Vagina (tissue), 2 donors: ENCODE measurements at regions not wholly inside any gene's neighbourhood (a gene's known extent, or its start where the extent isn't known, plus 50 kb on each side); places are given as distances from the start of the nearest gene placed in this dataset.

Experiments
- DNase-seq, 2 donors: peaks; one replicate each; pipeline ENCODE4 v3.0.0-alpha.2; 2017; ENCODE audit errors: extremely low spot score in 2 of 2
- H3K27ac ChIP-seq: fragments of 200-600 bp; sonication (generic); one replicate; pipeline ENCODE4 v1.5.1; 2019
- H3K27me3 ChIP-seq: fragments of 200-600 bp; sonication (generic); one replicate; pipeline ENCODE4 v1.5.1; 2019
- H3K36me3 ChIP-seq, 2 donors: fragments of 200-600 bp; sonication (generic); one replicate each; pipeline ENCODE4 v1.5.1; 2017 to 2019
- H3K4me1 ChIP-seq: fragments of 200-600 bp; sonication (generic); one replicate; pipeline ENCODE4 v1.5.1; 2019
- H3K4me3 ChIP-seq, 2 donors: fragments of 200-600 bp; sonication (generic); 1 replicate in 1 of 2; 2 replicates in 1 of 2; pipeline ENCODE4 v1.5.1; 2016 to 2019
- H3K9me3 ChIP-seq: fragments of 200-600 bp; sonication (generic); one replicate; pipeline ENCODE4 v1.5.1; 2019
- CTCF ChIP-seq, 3 experiments: fragments of 450-650 bp in 2 of 3; fragments of 200-600 bp in 1 of 3; sonication (generic) in 1 of 3; IDR thresholded peaks; one replicate each; pipeline ENCODE4 v1.5.1; 2017 to 2019; ENCODE audit warnings: antibody characterized with exemption in 3 of 3, mild to moderate bottlenecking in 2 of 3, moderate library complexity in 2 of 3
- POLR2A ChIP-seq, 2 donors: fragments of 450-650 bp; IDR thresholded peaks; one replicate each; pipeline ENCODE4 v1.6.1; 2017; ENCODE audit warnings: antibody characterized with exemption in 2 of 2, mild to moderate bottlenecking in 2 of 2, moderate library complexity in 2 of 2
- POLR2AphosphoS5 ChIP-seq, 2 donors: sonication (generic); formaldehyde crosslinking; IDR thresholded peaks; one replicate each; pipeline ENCODE4 v1.9.0; 2017; ENCODE audit warnings: antibody characterized with exemption in 2 of 2, mild to moderate bottlenecking in 2 of 2, low read depth in 1 of 2; ENCODE audit not compliant: insufficient read depth in 1 of 2
- intact Hi-C: fragments of 100-400 bp; cut with DNase I; formaldehyde crosslinking; loops from one replicate; pipeline ENCODE4 v1.15.1; 2023

- intact Hi-C loops = no loop called here
- DNase-seq = no peak
- Histone ChIP-seq H3K36me3 (no peaks in the 10 kb centered on the region), H3K9me3 (no peaks in the 10 kb centered on the region), H3K4me1 (no peaks in the 10 kb centered on the region), H3K4me3 (no peak overlapping the region), H3K27ac (no peak overlapping the region), H3K27me3 (no peaks in the 10 kb centered on the region)
- no peak for TF ChIP-seq POLR2AphosphoS5 (IDR thresholded peaks at IDR 0.05; ENCODE audit: insufficient read depth in 1 of 2, low read depth in 1 of 2)
- TF ChIP-seq POLR2A (IDR thresholded peaks at IDR 0.05) = no peak
- TF ChIP-seq CTCF (IDR thresholded peaks at IDR 0.05) = no peak
Observed at GRCh38 chr15:67906382-67906781, 66.5 kb upstream of the RNU6-1 start.

- Histone ChIP-seq H3K9me3 (no peaks in the 10 kb centered on the region), H3K4me1 (no peaks in the 10 kb centered on the region), H3K4me3 (no peak overlapping the region), H3K27me3 (no peaks in the 10 kb centered on the region), H3K27ac (no peak overlapping the region), H3K36me3 (no peaks in the 10 kb centered on the region)
- TF ChIP-seq POLR2A (IDR thresholded peaks at IDR 0.05) (no peak), POLR2AphosphoS5 (IDR thresholded peaks at IDR 0.05; ENCODE audit: insufficient read depth in 1 of 2, low read depth in 1 of 2) (no peak), CTCF (IDR thresholded peaks at IDR 0.05) (no peak)
- no peak for DNase-seq
- intact Hi-C loops = no loop called here
Observed at GRCh38 chr15:67907184-67907723, 67.4 kb upstream of the RNU6-1 start.

- TF ChIP-seq POLR2AphosphoS5 (IDR thresholded peaks at IDR 0.05; ENCODE audit: insufficient read depth in 1 of 2, low read depth in 1 of 2) (no peak), POLR2A (IDR thresholded peaks at IDR 0.05) (no peak), CTCF (IDR thresholded peaks at IDR 0.05) (no peak)
- intact Hi-C loops = no loop called here
- H3K4me1 ChIP-seq = no peaks in the 10 kb centered on the region
- no peaks in the 10 kb centered on the region for H3K27me3 ChIP-seq
- H3K9me3 ChIP-seq = no peaks in the 10 kb centered on the region
- DNase-seq = no peak
- H3K4me3 ChIP-seq = no peak overlapping the region
- H3K36me3 ChIP-seq = no peaks in the 10 kb centered on the region
- no peak overlapping the region for H3K27ac ChIP-seq
Observed at GRCh38 chr15:67908756-67909155, 68.9 kb upstream of the RNU6-1 start.

GRCh38 chr15:67911727-67912126 is 71.9 kb upstream of the RNU6-1 start:
- peaks cover 21% of the 10 kb centered on the region for H3K4me1 ChIP-seq
- intact Hi-C loops = no loop called here

More at GRCh38 chr15:67911727-67912126, 71.9 kb upstream of the RNU6-1 start:
- TF ChIP-seq POLR2AphosphoS5 (IDR thresholded peaks at IDR 0.05; ENCODE audit: insufficient read depth in 1 of 2, low read depth in 1 of 2) = no peak
- TF ChIP-seq POLR2A (IDR thresholded peaks at IDR 0.05) = no peak
- no peak for TF ChIP-seq CTCF (IDR thresholded peaks at IDR 0.05)
- DNase-seq = no peak
- Histone ChIP-seq H3K36me3 (no peaks in the 10 kb centered on the region), H3K9me3 (no peaks in the 10 kb centered on the region), H3K4me3 (no peak overlapping the region), H3K27ac (no peak overlapping the region), H3K27me3 (no peaks in the 10 kb centered on the region)
